GM12878 (cell line): ENCODE measurements at regions not wholly inside any gene's neighbourhood (a gene's known extent, or its start where the extent isn't known, plus 50 kb on each side); places are given as distances from the start of the nearest gene placed in this dataset.

Experiments
- ATAC-seq: fragments of 200-7000 bp; cut with Tn5 transposase; 3 replicates; pipeline ENCODE4 v1.9.1; 2020; ENCODE audit warnings: mild to moderate bottlenecking, moderate library complexity
- BruUV-seq: library from RNA; stranded (reverse); fragments of 400-500 nt; replicated peaks from 2 replicates; lab custom pipeline; 2021; lab: Mats Ljungman, UMichigan
- CTCF ChIA-PET: fragments of 300-600 bp; sonication (Branson Sonifier 250); formaldehyde crosslinking; extraction: SDS; loops from one replicate; lab custom pipeline; 2021; ENCODE audit warnings: inconsistent platforms; lab: Yijun Ruan, JAX
- POLR2A ChIA-PET: fragments of 350-600 bp; formaldehyde crosslinking; extraction: SDS; loops from one replicate; lab custom pipeline; 2021; ENCODE audit warnings: inconsistent platforms; lab: Charles Lee
- RAD21 ChIA-PET: fragments of 300-600 bp; sonication (Branson Sonifier 250); formaldehyde crosslinking; loops from one replicate; lab custom pipeline; 2023; ENCODE audit warnings: antibody characterized with exemption; ENCODE audit not compliant: unreplicated experiment; lab: Charles Lee
- SMC1A ChIA-PET: fragments of 300-600 bp; sonication (Branson Sonifier 250); formaldehyde crosslinking; loops from one replicate; lab custom pipeline; 2023; ENCODE audit not compliant: unreplicated experiment, uncharacterized antibody; lab: Charles Lee
- DNase-seq: peaks from one replicate; pipeline ENCODE4 v3.0.0-alpha.2; 2011; ENCODE audit warnings: low read depth, low spot score
- FAIRE-seq: peaks from 3 replicates; lab custom pipeline; 2011; peaks lifted over from hg19 to GRCh38; lab: Jason Lieb, UNC
- H2AFZ ChIP-seq: 2 replicates; pipeline ENCODE4 v1.6.0; 2011; ENCODE audit warnings: low read depth, low read length, control low read depth; ENCODE audit not compliant: control insufficient read depth
- H3K27ac ChIP-seq: 2 replicates; pipeline ENCODE4 v1.5.1; 2011; ENCODE audit warnings: control low read depth; ENCODE audit not compliant: control insufficient read depth, insufficient read depth
- H3K27me3 ChIP-seq, 2 experiments: replicated peaks in 1 of 2; 2 replicates each; pipeline versions ENCODE4 v1.6.0 to v1.6.1; 2011; ENCODE audit warnings: low read length in 1 of 2; ENCODE audit not compliant: control insufficient read depth in 2 of 2, insufficient read depth in 2 of 2
- H3K36me3 ChIP-seq, 2 experiments: 2 replicates each; pipeline ENCODE4 v1.5.1; 2011; ENCODE audit warnings: low read length in 1 of 2; ENCODE audit not compliant: control insufficient read depth in 2 of 2, insufficient read depth in 2 of 2
- H3K4me1 ChIP-seq: 2 replicates; pipeline ENCODE4 v1.6.1; 2011; ENCODE audit warnings: mild to moderate bottlenecking, low read length, moderate library complexity, mixed read lengths; ENCODE audit not compliant: control insufficient read depth, insufficient read depth
- H3K4me2 ChIP-seq: 2 replicates; pipeline ENCODE4 v1.6.0; 2011; ENCODE audit warnings: control low read depth; ENCODE audit not compliant: control insufficient read depth, insufficient read depth
- H3K4me3 ChIP-seq: fragments of 200-600 bp; sonication (generic); 2 replicates; pipeline ENCODE4 v1.5.1; 2016
- H3K79me2 ChIP-seq: 2 replicates; pipeline ENCODE4 v1.6.0; 2011; ENCODE audit warnings: low read length; ENCODE audit not compliant: control insufficient read depth, insufficient read depth
- H3K9ac ChIP-seq: 2 replicates; pipeline ENCODE4 v1.8.0; 2011; ENCODE audit warnings: low read length, control low read depth, mixed read lengths; ENCODE audit not compliant: control insufficient read depth, insufficient read depth
- H3K9me3 ChIP-seq: replicated peaks from 3 replicates; pipeline ENCODE4 v1.5.1; 2011; ENCODE audit warnings: mild to moderate bottlenecking, low read length; ENCODE audit not compliant: control insufficient read depth, insufficient read depth
- H4K20me1 ChIP-seq: 2 replicates; pipeline ENCODE4 v1.6.0; 2011; ENCODE audit not compliant: control insufficient read depth, insufficient read depth
- BACH1 ChIP-seq: fragments of 450-650 bp; IDR thresholded peaks from 2 replicates; pipeline ENCODE4 v1.6.1; 2017; ENCODE audit warnings: mild to moderate bottlenecking, borderline replicate concordance
- CBFB ChIP-seq: IDR thresholded peaks from 2 replicates; pipeline ENCODE4 v1.6.1; 2016; ENCODE audit warnings: antibody characterized with exemption, low read depth
- CREM ChIP-seq: IDR thresholded peaks from 2 replicates; pipeline ENCODE4 v1.6.1; 2014; ENCODE audit warnings: antibody characterized with exemption, low read depth
- JUND ChIP-seq: IDR thresholded peaks from 2 replicates; pipeline ENCODE4 v1.6.1; 2012; ENCODE audit warnings: low read depth, mild to moderate bottlenecking, low read length, improper control_type of control experiment, moderate library complexity
- RUNX3 ChIP-seq: IDR thresholded peaks from 2 replicates; pipeline ENCODE4 v1.6.1; 2012; ENCODE audit warnings: low read length, inconsistent platforms
- SPI1 ChIP-seq: IDR thresholded peaks from 2 replicates; pipeline ENCODE4 v1.6.1; 2011; ENCODE audit warnings: low read depth, mild to moderate bottlenecking, low read length, moderate library complexity, borderline replicate concordance; ENCODE audit not compliant: insufficient read depth
- ZBTB33 ChIP-seq: fragments of 450-650 bp; IDR thresholded peaks from 2 replicates; pipeline ENCODE4 v1.6.1; 2017; ENCODE audit warnings: mild to moderate bottlenecking
- ZSCAN29 ChIP-seq: fragments of 450-650 bp; IDR thresholded peaks from 2 replicates; pipeline ENCODE4 v1.6.1; 2017; ENCODE audit warnings: mild to moderate bottlenecking, moderate library complexity
- WGBS: methylation state at CpG from one replicate; pipeline ENCODE4 v1.1.6; 2016; ENCODE audit warnings: low lambda C conversion rate; ENCODE audit not compliant: insufficient replicate concordance, insufficient coverage; ENCODE audit errors: missing lambda C conversion rate; 5-methylcytosine and 5-hydroxymethylcytosine counted together
- in situ Hi-C: fragments of 300-500 bp; cut with MboI; formaldehyde crosslinking; loops from 9 replicates; pipeline ENCODE4 v1.14.3; 2018; ENCODE audit warnings: mixed read lengths
- intact Hi-C: fragments of 100-400 bp; cut with micrococcal nuclease; formaldehyde crosslinking; loops from one replicate; pipeline ENCODE4 v1.14.2; 2022; ENCODE audit not compliant: unreplicated experiment

GRCh38 chr15:39468828-39469227, 112.1 kb upstream of the THBS1 start:
- 68% methylated on average over 3 of the region's 3 CpGs for WGBS
- Histone ChIP-seq H3K4me3 (no peak overlapping the region), H3K27ac (no peak overlapping the region), H3K79me2 (no peaks in the 10 kb centered on the region), H3K27me3 (no peaks in the 10 kb centered on the region), H3K4me2 (no peak overlapping the region), H3K4me1 (no peaks in the 10 kb centered on the region), H2AFZ (no peak overlapping the region), H3K9me3 (no peaks in the 10 kb centered on the region; the same call in 2 of the 3 replicates)
- intact Hi-C loops, result no loop called here
- BruUV-seq, result no TSS peak
- in situ Hi-C loops, result no loop called here
- ChIA-PET POLR2A (no interaction called here), CTCF (no interaction called here), RAD21 (no interaction called here)
- ATAC-seq (no peak), DNase-seq (no peak), FAIRE-seq (no peak)
- TF ChIP-seq RUNX3, result no peak
- no peak for TF ChIP-seq CBFB
- no peak for TF ChIP-seq BACH1
- TF ChIP-seq ZBTB33, result no peak
- no peak for TF ChIP-seq CREM
- TF ChIP-seq SPI1, result no peak
- no peak for TF ChIP-seq ZSCAN29
- no peak for TF ChIP-seq JUND
- TF ChIP-seq, all 136 proteins: peak for 0
- H3K36me3 ChIP-seq, result no peaks in the 10 kb centered on the region
- no peaks in the 10 kb centered on the region for H4K20me1 ChIP-seq
- H3K9ac ChIP-seq, result no peak overlapping the region
- SMC1A ChIA-PET, result no interaction called here
